K562 (cell line): ENCODE measurements at regions not wholly inside any gene's neighbourhood (a gene's known extent, or its start where the extent isn't known, plus 50 kb on each side); places are given as distances from the start of the nearest gene placed in this dataset.

Source experiments
- ATAC-seq: fragments of 200-7000 bp; cut with Tn5 transposase; 3 replicates; pipeline ENCODE4 v1.9.1; 2020; ENCODE audit warnings: moderate library complexity
- BruUV-seq: library from RNA; stranded (reverse); fragments of 400-500 nt; replicated peaks from 2 replicates; lab custom pipeline; 2021; lab: Mats Ljungman, UMichigan
- CTCF ChIA-PET: fragments of 300-600 bp; formaldehyde crosslinking; extraction: SDS; loops from one replicate; lab custom pipeline; 2021; ENCODE audit warnings: low intra/inter-chr PET ratio; lab: Yijun Ruan, JAX
- POLR2A ChIA-PET: fragments of 300-600, 350-650 bp; sonication (Branson Sonifier 250); formaldehyde crosslinking; extraction: SDS; loops from one replicate; lab custom pipeline; 2021; ENCODE audit warnings: antibody characterized with exemption, inconsistent platforms; lab: Yijun Ruan, JAX
- DNase-seq, 4 experiments: peaks; one replicate each; pipeline versions ENCODE4 v3.0.0 to v3.0.0-alpha.2; 2011 to 2018; ENCODE audit warnings: low spot score in 3 of 4, mixed read lengths in 3 of 4; ENCODE audit errors: extremely low read depth in 1 of 4
- FAIRE-seq: peaks from 2 replicates; lab custom pipeline; 2011; peaks lifted over from hg19 to GRCh38; lab: Jason Lieb, UNC
- H2AFZ ChIP-seq: 2 replicates; pipeline ENCODE4 v1.6.0; 2011; ENCODE audit warnings: low read depth, low read length, control low read depth, inconsistent platforms
- H3K27ac ChIP-seq: fragments of 200-600 bp; 3 replicates; pipeline ENCODE4 v1.8.0; 2011; ENCODE audit warnings: low read depth, mild to moderate bottlenecking, control low read depth, inconsistent platforms, low read length, moderate library complexity, mixed read lengths; ENCODE audit errors: extremely low read depth
- H3K27me3 ChIP-seq, 2 experiments: fragments of 300-600 bp in 1 of 2; 2 replicates in 1 of 2; 3 replicates in 1 of 2; pipeline versions ENCODE4 v1.6.0 to v1.8.0; 2011; ENCODE audit warnings: inconsistent platforms in 2 of 2, low read length in 2 of 2, mild to moderate bottlenecking in 1 of 2, mixed read lengths in 1 of 2, moderate library complexity in 1 of 2; ENCODE audit not compliant: control insufficient read depth in 2 of 2, insufficient read depth in 2 of 2
- H3K36me3 ChIP-seq: fragments of 300-600 bp; 3 replicates; pipeline ENCODE4 v1.8.0; 2011; ENCODE audit warnings: mild to moderate bottlenecking, low read length, inconsistent platforms; ENCODE audit not compliant: control insufficient read depth, insufficient read depth
- H3K4me1 ChIP-seq, 2 experiments: fragments of 200-600 bp in 1 of 2; replicated peaks in 1 of 2; 2 replicates in 1 of 2; 3 replicates in 1 of 2; pipeline versions ENCODE4 v1.5.1 to v1.8.0; 2011; ENCODE audit warnings: inconsistent platforms in 2 of 2, low read length in 2 of 2, mild to moderate bottlenecking in 1 of 2, mixed read lengths in 1 of 2, moderate library complexity in 1 of 2; ENCODE audit not compliant: control insufficient read depth in 2 of 2, insufficient read depth in 2 of 2
- H3K4me2 ChIP-seq: 2 replicates; pipeline ENCODE4 v1.6.1; 2011; ENCODE audit warnings: low read length, control low read depth, inconsistent platforms, mixed read lengths; ENCODE audit not compliant: insufficient read depth
- H3K4me3 ChIP-seq: fragments of 200-600 bp; sonication (generic), shearing (Covaris generic); 2 replicates; pipeline ENCODE4 v1.5.1; 2016; ENCODE audit warnings: control low read depth, inconsistent platforms
- H3K79me2 ChIP-seq: fragments of 200-600 bp; 3 replicates; pipeline ENCODE4 v1.8.0; 2011; ENCODE audit warnings: low read length, inconsistent platforms; ENCODE audit not compliant: control insufficient read depth, insufficient read depth
- H3K9ac ChIP-seq, 2 experiments: 2 replicates each; pipeline versions ENCODE4 v1.6.0 to v1.6.1; 2011; ENCODE audit warnings: low read depth in 2 of 2, low read length in 2 of 2, control low read depth in 1 of 2, inconsistent platforms in 1 of 2, mild to moderate bottlenecking in 1 of 2, mixed read lengths in 1 of 2; ENCODE audit not compliant: insufficient read depth in 1 of 2
- H3K9me1 ChIP-seq: one replicate; pipeline ENCODE4 v1.6.0; 2011; ENCODE audit warnings: inconsistent platforms, mild to moderate bottlenecking, low read length, moderate library complexity; ENCODE audit not compliant: control insufficient read depth, insufficient read depth
- H3K9me3 ChIP-seq: replicated peaks from 2 replicates; pipeline ENCODE4 v1.5.1; 2011; ENCODE audit warnings: low read depth, low read length, inconsistent platforms; ENCODE audit not compliant: control insufficient read depth, insufficient read depth
- H4K20me1 ChIP-seq: replicated peaks from 2 replicates; pipeline ENCODE4 v1.6.1; 2011; ENCODE audit warnings: low read length, inconsistent platforms, mixed read lengths; ENCODE audit not compliant: control insufficient read depth, insufficient read depth
- ARHGAP35 ChIP-seq: fragments of 450-650 bp; IDR thresholded peaks from 2 replicates; pipeline ENCODE4 v1.6.1; 2018; ENCODE audit not compliant: partially characterized antibody
- CC2D1A ChIP-seq: fragments of 450-650 bp; IDR thresholded peaks from 2 replicates; pipeline ENCODE4 v1.6.1; 2017; ENCODE audit warnings: mild to moderate bottlenecking
- EWSR1 ChIP-seq: fragments of 450-650 bp; IDR thresholded peaks from 2 replicates; pipeline ENCODE4 v1.6.1; 2018; ENCODE audit warnings: borderline replicate concordance, mild to moderate bottlenecking, low read depth, moderate library complexity; ENCODE audit not compliant: partially characterized antibody
- HSF4 ChIP-seq: fragments of 250-450 bp; sonication (Bioruptor Pico); IDR thresholded peaks from 2 replicates; pipeline ENCODE4 v2.1.2; 2022; ENCODE audit warnings: mild to moderate bottlenecking, moderate library complexity, borderline replicate concordance
- PHB ChIP-seq: fragments of 250-450 bp; sonication (Bioruptor Pico); IDR thresholded peaks from 2 replicates; pipeline ENCODE4 v1.5.0; 2021
- PRMT5 ChIP-seq: sonication (generic); formaldehyde crosslinking; IDR thresholded peaks from 2 replicates; pipeline ENCODE4 v1.5.0; 2020; ENCODE audit warnings: missing genetic modification reagents
- SMARCC2 ChIP-seq: fragments of 450-650 bp; IDR thresholded peaks from 2 replicates; pipeline ENCODE4 v1.6.1; 2017; ENCODE audit warnings: antibody characterized with exemption, moderate library complexity, mild to moderate bottlenecking, low read depth
- SMC3 ChIP-seq: conservative IDR thresholded peaks from 2 replicates; pipeline ENCODE4 v1.6.1; 2011; ENCODE audit warnings: low read depth, low read length, improper control_type of control experiment; ENCODE audit not compliant: insufficient read depth
- STAG1 ChIP-seq: sonication (generic); formaldehyde crosslinking; IDR thresholded peaks from 2 replicates; pipeline ENCODE4 v1.5.0; 2020; ENCODE audit warnings: missing genetic modification reagents, borderline replicate concordance
- STAT5A ChIP-seq: IDR thresholded peaks from 2 replicates; pipeline ENCODE4 v1.6.1; 2012; ENCODE audit warnings: low read length, inconsistent platforms, borderline replicate concordance
- TAF15 ChIP-seq: fragments of 200-400 bp; formaldehyde crosslinking; IDR thresholded peaks from 2 replicates; pipeline ENCODE4 v1.6.1; 2017; ENCODE audit warnings: mild to moderate bottlenecking, low read depth, low read length, moderate library complexity
- TEAD2 ChIP-seq: fragments of 450-650 bp; IDR thresholded peaks from 2 replicates; pipeline ENCODE4 v1.6.1; 2016; ENCODE audit warnings: missing genetic modification characterization, control low read depth, missing compliant biosample characterization
- ZBTB43 ChIP-seq: sonication (generic); formaldehyde crosslinking; IDR thresholded peaks from 2 replicates; pipeline ENCODE4 v1.8.0; 2023; ENCODE audit warnings: mild to moderate bottlenecking, missing genetic modification reagents
- ZNF384 ChIP-seq: IDR thresholded peaks from 2 replicates; pipeline ENCODE4 v1.6.1; 2012; ENCODE audit warnings: low read depth, low read length, improper control_type of control experiment
- ZNF639 ChIP-seq, 2 experiments: fragments of 200-800 bp in 1 of 2; sonication (Bioruptor generic) in 1 of 2; sonication (generic) in 1 of 2; formaldehyde crosslinking in 1 of 2; IDR thresholded peaks in 1 of 2; conservative IDR thresholded peaks in 1 of 2; 2 replicates each; pipeline versions ENCODE4 v1.5.0 to v1.6.1; 2016 to 2020; ENCODE audit warnings: missing compliant biosample characterization in 1 of 2, missing genetic modification characterization in 1 of 2, missing genetic modification reagents in 1 of 2
- WGBS: fragments of 100-300 bp; shearing (Covaris generic); methylation state at CpG from one replicate; pipeline ENCODE4 v1.1.6; 2016; ENCODE audit warnings: low coverage, mixed read lengths; ENCODE audit not compliant: insufficient coverage; ENCODE audit errors: missing lambda C conversion rate; 5-methylcytosine and 5-hydroxymethylcytosine counted together
- in situ Hi-C: fragments of 300-500 bp; cut with MboI; formaldehyde crosslinking; loops from 4 replicates; pipeline ENCODE4 v1.15.0; 2018; ENCODE audit warnings: inconsistent platforms, mixed read lengths
- intact Hi-C: fragments of 100-400 bp; cut with micrococcal nuclease; formaldehyde crosslinking; loops from 2 replicates; pipeline ENCODE4 v1.14.2; 2022

- intact Hi-C loops, result no loop called here
- H3K9me1 ChIP-seq, result no peaks in the 10 kb centered on the region
- CTCF ChIA-PET, result interaction anchor here (1.9 kb wide), 1 partner anchor 733 kb away, joined by 5 read pairs; no protein-coding TSS in a partner anchor
- in situ Hi-C loops, result loop anchor here (25.0 kb wide), 1 partner anchor 593 kb away; no protein-coding TSS in a partner anchor
- POLR2A ChIA-PET, result no interaction called here
- ATAC-seq, result no peak
- no peak for DNase-seq
- FAIRE-seq, result no peak
- H3K9ac ChIP-seq, result no peak overlapping the region
- no peak overlapping the region for H3K4me2 ChIP-seq
- H4K20me1 ChIP-seq, result no peaks in the 10 kb centered on the region
- no peaks in the 10 kb centered on the region for H3K9me3 ChIP-seq
- no peak overlapping the region for H3K27ac ChIP-seq
- no peak overlapping the region for H2AFZ ChIP-seq
- TF ChIP-seq ZBTB43 (CRISPR knock-in tag) (no peak), PHB (CRISPR knock-in tag) (no peak)
- H3K4me3 ChIP-seq, result no peak overlapping the region
- peaks cover 0 to 16% of the 10 kb centered on the region in 2 experiments; a peak in 3 of 5 replicates for H3K27me3 ChIP-seq
- WGBS, result 0% methylated on average over 2 of the region's 2 CpGs
- H3K79me2 ChIP-seq, result no peaks in the 10 kb centered on the region
- BruUV-seq, result no TSS peak
- H3K4me1 ChIP-seq, result no peaks in the 10 kb centered on the region
- no peaks in the 10 kb centered on the region for H3K36me3 ChIP-seq
Measured at GRCh38 chr6:142694054-142694453, 250.9 kb downstream of the HIVEP2 start.

- ChIA-PET POLR2A (no interaction called here), CTCF (no interaction called here)
- intact Hi-C loops (no loop called here), in situ Hi-C loops (loop anchor here (25.0 kb wide), 1 partner anchor 592 kb away; no protein-coding TSS in a partner anchor)
- Histone ChIP-seq H3K4me1 (no peaks in the 10 kb centered on the region), H3K27me3 (peaks cover 0 to 16% of the 10 kb centered on the region in 2 experiments; a peak in 3 of 5 replicates), H4K20me1 (no peaks in the 10 kb centered on the region), H3K9me1 (no peaks in the 10 kb centered on the region), H3K79me2 (no peaks in the 10 kb centered on the region), H2AFZ (no peak overlapping the region), H3K36me3 (no peaks in the 10 kb centered on the region), H3K27ac (no peak overlapping the region), H3K9me3 (no peaks in the 10 kb centered on the region), H3K4me3 (no peak overlapping the region), H3K4me2 (no peak overlapping the region), H3K9ac (no peak overlapping the region)
- FAIRE-seq (no peak), DNase-seq (no peak), ATAC-seq (no peak)
- BruUV-seq, result no TSS peak
- WGBS, result 0% methylated on average over 3 of the region's 3 CpGs
- TF ChIP-seq ARHGAP35, result no peak
- no peak for TF ChIP-seq STAT5A
- no peak for TF ChIP-seq TAF15
- TF ChIP-seq ZNF384, result no peak
- no peak for TF ChIP-seq SMC3
- no peak for TF ChIP-seq SMARCC2
- TF ChIP-seq STAG1 (CRISPR knock-in tag), result no peak
- no peak for TF ChIP-seq ZNF639 (CRISPR knock-in tag; conservative IDR thresholded peaks at IDR 0.05 in 1 of 2, IDR thresholded peaks at IDR 0.05 in 1 of 2)
- no peak for TF ChIP-seq EWSR1
- TF ChIP-seq TEAD2, result no peak
- no peak for TF ChIP-seq HSF4 (CRISPR knock-in tag)
- no peak for TF ChIP-seq CC2D1A
- TF ChIP-seq PRMT5 (CRISPR knock-in tag), result no peak
Measured at GRCh38 chr6:142695016-142695415, 250.0 kb downstream of the HIVEP2 start.
